Esophagus muscularis mucosa (tissue), 4 donors: ENCODE measurements at regions not wholly inside any gene's neighbourhood (a gene's known extent, or its start where the extent isn't known, plus 50 kb on each side); places are given as distances from the start of the nearest gene placed in this dataset.

Experiments
- DNase-seq: peaks from one replicate; pipeline ENCODE4 v3.0.0-alpha.2; 2017; ENCODE audit errors: extremely low spot score
- H3K27ac ChIP-seq, 4 donors: fragments of 200-600 bp; sonication (generic); replicated peaks in 1 of 4; 1 replicate in 3 of 4; 2 replicates in 1 of 4; pipeline ENCODE4 v1.5.1; 2016 to 2019; ENCODE audit warnings: mild to moderate bottlenecking in 1 of 4
- H3K27me3 ChIP-seq, 4 donors: fragments of 200-600 bp; sonication (generic); one replicate each; pipeline versions ENCODE4 v1.5.1 to v1.6.0; 2016 to 2019
- H3K36me3 ChIP-seq, 4 donors: fragments of 200-600 bp; sonication (generic); one replicate each; pipeline ENCODE4 v1.5.1; 2016 to 2019
- H3K4me1 ChIP-seq, 4 donors: fragments of 200-600 bp; sonication (generic); one replicate each; pipeline ENCODE4 v1.5.1; 2016 to 2019
- H3K4me3 ChIP-seq, 4 donors: fragments of 200-600 bp; sonication (generic); 1 replicate in 2 of 4; 2 replicates in 2 of 4; pipeline ENCODE4 v1.5.1; 2016 to 2019; ENCODE audit warnings: mild to moderate bottlenecking in 4 of 4, moderate library complexity in 1 of 4
- H3K9me3 ChIP-seq, 4 donors: fragments of 200-600 bp; sonication (generic); 1 replicate in 3 of 4; 2 replicates in 1 of 4; pipeline ENCODE4 v1.5.1; 2016 to 2019
- EP300 ChIP-seq: sonication (generic); formaldehyde crosslinking; IDR thresholded peaks from one replicate; pipeline ENCODE4 v1.6.1; 2017; ENCODE audit warnings: antibody characterized with exemption
- POLR2A ChIP-seq: fragments of 450-650 bp; IDR thresholded peaks from one replicate; pipeline ENCODE4 v1.6.1; 2017; ENCODE audit warnings: antibody characterized with exemption, moderate library complexity, mild to moderate bottlenecking, low read depth
- POLR2AphosphoS5 ChIP-seq, 2 donors: sonication (generic); formaldehyde crosslinking; IDR thresholded peaks; one replicate each; pipeline ENCODE4 v1.6.1; 2017; ENCODE audit warnings: antibody characterized with exemption in 2 of 2
- WGBS: methylation state at CpG from one replicate; pipeline ENCODE4 v1.1.5; 2018; 5-methylcytosine and 5-hydroxymethylcytosine counted together
- intact Hi-C: fragments of 100-400 bp; cut with DNase I; formaldehyde crosslinking; loops from one replicate; pipeline ENCODE4 v1.15.1; 2023
- TF ChIP-seq, protein P1 (sequence below), 3 experiments: fragments of 200-600 bp in 2 of 3; fragments of 450-650 bp in 1 of 3; sonication (generic) in 2 of 3; IDR thresholded peaks; one replicate each; pipeline ENCODE4 v1.5.1; 2017 to 2019; ENCODE audit warnings: antibody characterized with exemption in 3 of 3, mild to moderate bottlenecking in 2 of 3, moderate library complexity in 1 of 3

DNA sequence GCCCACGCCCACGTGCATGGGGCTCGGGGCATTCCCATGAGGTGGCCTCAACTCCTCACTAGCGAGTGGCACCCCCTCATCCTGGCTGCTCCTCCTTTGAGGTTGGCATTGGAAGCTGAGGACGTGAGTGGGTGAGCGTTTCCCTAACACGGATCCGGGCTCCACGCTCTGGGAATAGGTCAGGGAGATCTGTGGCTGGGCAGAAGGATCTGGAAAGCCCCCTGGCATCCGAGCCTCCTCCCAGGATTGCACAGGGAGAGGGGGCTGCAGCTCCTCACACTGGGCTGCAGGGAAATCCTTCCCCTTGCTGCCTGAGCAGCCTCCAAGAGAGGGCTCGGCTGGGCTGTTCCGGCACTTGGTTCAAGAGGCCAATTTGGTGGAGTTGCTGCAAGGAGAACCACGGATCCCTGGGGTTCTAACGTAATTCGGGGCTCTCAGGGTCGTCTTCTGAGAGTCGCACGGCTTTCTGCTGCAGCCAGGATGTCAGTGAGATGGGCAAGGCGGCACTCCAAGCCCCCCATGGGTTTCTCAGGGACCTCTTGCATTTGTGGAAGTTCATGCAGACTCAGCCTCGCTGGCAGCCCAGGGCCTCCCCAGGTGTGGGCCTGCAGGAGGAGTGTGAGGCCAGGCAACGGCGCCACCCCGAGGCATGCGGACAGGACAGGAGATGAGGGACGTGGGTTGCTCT, 1119.0 kb downstream of the BRD1 start:
- Histone ChIP-seq H3K36me3 (no peaks in the 10 kb centered on the region), H3K27me3 (no peaks in the 10 kb centered on the region), H3K9me3 (no peaks in the 10 kb centered on the region), H3K4me1 (no peaks in the 10 kb centered on the region), H3K4me3 (no peak overlapping the region), H3K27ac (no peak overlapping the region)
- no peak for DNase-seq
- intact Hi-C loops: no loop called here
- TF ChIP-seq EP300 (no peak), POLR2AphosphoS5 (IDR thresholded peaks at IDR 0.05) (no peak), POLR2A (no peak)
- TF ChIP-seq, protein P1, sequence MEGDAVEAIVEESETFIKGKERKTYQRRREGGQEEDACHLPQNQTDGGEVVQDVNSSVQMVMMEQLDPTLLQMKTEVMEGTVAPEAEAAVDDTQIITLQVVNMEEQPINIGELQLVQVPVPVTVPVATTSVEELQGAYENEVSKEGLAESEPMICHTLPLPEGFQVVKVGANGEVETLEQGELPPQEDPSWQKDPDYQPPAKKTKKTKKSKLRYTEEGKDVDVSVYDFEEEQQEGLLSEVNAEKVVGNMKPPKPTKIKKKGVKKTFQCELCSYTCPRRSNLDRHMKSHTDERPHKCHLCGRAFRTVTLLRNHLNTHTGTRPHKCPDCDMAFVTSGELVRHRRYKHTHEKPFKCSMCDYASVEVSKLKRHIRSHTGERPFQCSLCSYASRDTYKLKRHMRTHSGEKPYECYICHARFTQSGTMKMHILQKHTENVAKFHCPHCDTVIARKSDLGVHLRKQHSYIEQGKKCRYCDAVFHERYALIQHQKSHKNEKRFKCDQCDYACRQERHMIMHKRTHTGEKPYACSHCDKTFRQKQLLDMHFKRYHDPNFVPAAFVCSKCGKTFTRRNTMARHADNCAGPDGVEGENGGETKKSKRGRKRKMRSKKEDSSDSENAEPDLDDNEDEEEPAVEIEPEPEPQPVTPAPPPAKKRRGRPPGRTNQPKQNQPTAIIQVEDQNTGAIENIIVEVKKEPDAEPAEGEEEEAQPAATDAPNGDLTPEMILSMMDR (IDR thresholded peaks at IDR 0.05): no peak
- WGBS: 81% methylated on average over 13 of the region's 25 CpGs

DNA sequence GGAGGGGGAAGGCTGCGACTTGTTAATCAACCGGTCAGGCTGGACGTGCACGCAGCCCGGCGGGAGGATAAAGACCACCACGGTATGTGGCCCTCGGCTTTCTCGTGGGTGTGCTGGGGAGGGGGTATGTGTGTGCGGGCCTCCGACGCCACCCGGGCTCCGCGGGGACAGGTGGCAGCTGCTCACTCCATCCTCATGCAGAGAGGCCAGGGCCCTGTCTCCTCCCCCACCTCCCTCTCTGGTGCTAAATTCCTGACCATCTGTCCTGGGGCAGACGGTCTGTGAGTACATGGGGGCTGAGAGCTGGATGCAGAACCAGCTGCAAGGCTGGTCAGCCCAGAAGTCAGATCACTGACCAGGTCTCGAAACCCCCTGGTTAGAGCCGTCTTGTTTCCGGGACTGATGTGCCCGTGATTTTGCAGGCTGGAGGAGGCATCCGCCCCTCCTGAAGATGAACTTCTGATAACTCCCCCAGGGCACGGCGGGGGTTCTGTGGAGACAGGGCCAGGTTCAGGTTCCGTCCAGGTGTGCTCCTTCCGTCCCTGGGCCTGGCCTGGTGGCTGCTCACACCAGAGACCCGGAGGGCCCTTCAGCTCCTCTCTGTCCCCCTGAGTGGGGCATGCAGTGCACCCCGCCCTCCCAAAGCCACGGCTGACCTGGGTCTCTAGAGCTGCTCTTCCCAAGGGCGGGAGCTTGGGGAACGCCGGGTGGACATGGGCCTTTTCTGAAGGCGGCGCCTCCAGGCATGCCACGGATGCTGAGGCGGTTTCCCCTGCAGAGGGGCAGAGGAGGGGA, 1119.7 kb downstream of the BRD1 start:
- 83% methylated on average over 24 of the region's 35 CpGs for WGBS
- no peaks in the 10 kb centered on the region for H3K9me3 ChIP-seq
- TF ChIP-seq EP300 (no peak), POLR2A (no peak)
- intact Hi-C loops: no loop called here
- no peaks in the 10 kb centered on the region for H3K4me1 ChIP-seq
- no peak overlapping the region for H3K27ac ChIP-seq
- H3K4me3 ChIP-seq: no peak overlapping the region
- no peaks in the 10 kb centered on the region for H3K36me3 ChIP-seq
- no peak for DNase-seq
- no peaks in the 10 kb centered on the region for H3K27me3 ChIP-seq

DNA sequence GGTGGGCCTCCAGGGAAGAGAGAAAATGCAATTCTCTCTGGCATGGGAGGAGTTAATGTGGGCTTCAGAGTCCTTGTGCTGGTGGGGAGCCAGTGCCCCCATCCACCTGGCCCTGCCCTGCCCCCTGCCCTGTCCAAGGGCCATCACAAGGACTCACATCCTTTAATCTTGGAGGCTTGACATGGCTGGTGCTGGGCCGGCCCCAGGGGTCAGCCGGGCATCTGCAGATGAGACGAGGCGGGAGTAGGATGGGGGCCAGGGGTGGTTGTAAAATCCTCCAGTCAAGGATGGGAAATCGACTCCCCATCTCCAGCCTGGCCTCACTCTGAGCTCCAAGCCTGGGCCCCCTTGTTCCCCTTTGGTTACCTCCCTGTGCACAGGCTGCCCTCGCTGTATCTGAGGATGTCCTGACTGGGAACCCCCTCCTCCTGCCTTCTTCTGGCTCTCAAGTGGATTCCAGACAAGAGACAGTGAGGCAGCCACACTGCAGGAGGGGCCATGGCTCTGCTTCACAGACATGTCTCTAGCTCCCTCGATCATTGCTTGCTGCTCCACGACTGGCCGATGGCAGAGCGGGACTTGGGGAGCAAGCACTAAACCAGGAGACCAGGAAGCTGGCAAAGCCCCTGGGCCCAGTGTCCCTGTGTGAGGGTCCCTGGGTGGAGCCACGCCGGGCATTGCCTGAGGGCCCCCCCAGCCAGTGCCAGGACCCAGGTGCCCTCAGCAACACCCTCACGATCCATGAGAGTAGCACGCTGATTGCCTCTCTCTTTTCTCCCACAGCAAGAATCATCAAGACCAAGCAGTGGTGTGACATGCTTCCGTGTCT, 1120.5 kb downstream of the BRD1 start:
- Histone ChIP-seq H3K4me3 (no peak overlapping the region), H3K36me3 (no peaks in the 10 kb centered on the region), H3K9me3 (no peaks in the 10 kb centered on the region), H3K4me1 (no peaks in the 10 kb centered on the region), H3K27ac (no peak overlapping the region), H3K27me3 (peaks cover 0 to 5% (median 0%) of the 10 kb centered on the region in 4 donors)
- intact Hi-C loops: no loop called here
- 75% methylated on average over 7 of the region's 15 CpGs for WGBS
- DNase-seq: no peak
- TF ChIP-seq POLR2AphosphoS5 (IDR thresholded peaks at IDR 0.05) (no peak), POLR2A (no peak), EP300 (no peak)
- TF ChIP-seq, protein P1 (IDR thresholded peaks at IDR 0.05): no peak

DNA sequence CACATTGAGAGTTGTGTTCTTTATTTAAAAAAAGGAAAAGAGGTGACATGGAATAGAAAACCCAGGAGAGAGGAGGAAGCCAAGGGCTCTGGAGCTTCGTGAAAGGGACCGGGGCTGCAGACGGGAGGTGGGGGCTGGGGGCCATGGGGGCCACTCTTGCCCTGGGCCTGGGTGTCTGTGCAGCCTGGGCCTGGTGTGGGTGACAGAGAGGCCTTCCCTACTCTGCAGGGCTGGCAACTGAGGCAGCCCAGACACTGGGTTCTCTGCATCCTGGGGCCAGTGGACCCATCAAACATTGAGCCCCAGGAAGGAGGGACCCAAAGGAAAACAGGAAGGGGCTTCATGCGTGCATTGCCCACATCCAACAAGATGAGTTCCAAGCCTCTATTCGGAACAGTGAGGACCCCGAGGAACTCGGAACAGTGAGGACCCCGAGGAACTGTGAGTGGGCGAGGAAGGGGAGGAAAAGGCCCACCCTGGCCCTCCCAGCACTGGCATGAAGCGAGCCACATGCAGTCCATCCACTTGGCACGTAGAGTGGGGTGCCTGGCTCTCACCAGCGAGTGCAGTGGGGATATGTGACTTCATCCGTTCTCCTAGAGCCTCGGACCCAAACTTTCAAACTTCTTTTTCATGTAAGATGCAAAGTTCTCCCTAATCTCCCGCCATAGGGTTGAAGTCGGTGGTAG, 1121.6 kb downstream of the BRD1 start:
- WGBS: 72% methylated on average over 16 of the region's 16 CpGs
- no peak overlapping the region for H3K27ac ChIP-seq
- no peak for DNase-seq
- H3K4me1 ChIP-seq: no peaks in the 10 kb centered on the region
- H3K27me3 ChIP-seq: peaks cover 0 to 15% (median 0%) of the 10 kb centered on the region in 4 donors
- H3K9me3 ChIP-seq: no peaks in the 10 kb centered on the region
- no peak overlapping the region for H3K4me3 ChIP-seq
- no peaks in the 10 kb centered on the region for H3K36me3 ChIP-seq
- TF ChIP-seq POLR2AphosphoS5 (IDR thresholded peaks at IDR 0.05): no peak
- TF ChIP-seq POLR2A: no peak
- no peak for TF ChIP-seq EP300
- TF ChIP-seq, protein P1 (IDR thresholded peaks at IDR 0.05): no peak
- intact Hi-C loops: no loop called here
